ENCODE measurements at regions not wholly inside any gene's neighbourhood (a gene's known extent, or its start where the extent isn't known, plus 50 kb on each side); places are given as distances from the start of the nearest gene placed in this dataset.

- H3K36me3 ChIP-seq = no peaks in the 10 kb centered on the region
- no peak overlapping the region for H3K27ac ChIP-seq
- no peak for TF ChIP-seq CTCF (IDR thresholded peaks at IDR 0.05)
- TF ChIP-seq POLR2A (IDR thresholded peaks at IDR 0.05) = no peak
- H3K27me3 ChIP-seq = no peaks in the 10 kb centered on the region
- H3K4me1 ChIP-seq = no peaks in the 10 kb centered on the region
- no peaks in the 10 kb centered on the region for H3K9me3 ChIP-seq
- no peak for DNase-seq
- no peak overlapping the region for H3K4me3 ChIP-seq
Measured at GRCh38 chr2:180191432-180192124, 184.5 kb upstream of the CWC22 start.

DNA sequence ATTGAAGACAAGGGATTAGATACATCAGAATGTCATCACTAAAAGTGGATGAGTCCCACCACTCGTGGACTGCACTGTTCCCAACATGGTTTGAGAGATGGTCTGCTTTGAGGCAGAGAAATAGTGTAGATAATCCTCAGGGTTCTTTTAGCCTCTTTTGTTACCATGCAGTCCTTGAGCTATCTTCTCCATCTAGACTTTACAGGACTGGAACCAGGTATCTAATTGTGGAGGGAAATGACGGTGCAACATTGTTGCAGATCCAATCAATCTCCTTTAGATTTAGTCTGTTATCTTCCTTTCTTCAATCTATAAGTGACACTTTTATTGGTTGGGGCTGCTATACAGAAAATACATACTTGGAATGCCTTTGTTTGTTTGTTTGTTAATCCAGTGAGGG, 183.8 kb upstream of the CWC22 start:
- Histone ChIP-seq H3K9me3 (no peaks in the 10 kb centered on the region), H3K27me3 (no peaks in the 10 kb centered on the region), H3K27ac (no peak overlapping the region), H3K4me1 (no peaks in the 10 kb centered on the region), H3K4me3 (no peak overlapping the region), H3K36me3 (no peaks in the 10 kb centered on the region)
- no peak for DNase-seq
- TF ChIP-seq POLR2A (IDR thresholded peaks at IDR 0.05) = no peak
- no peak for TF ChIP-seq CTCF (IDR thresholded peaks at IDR 0.05)

- no peak overlapping the region for H3K4me3 ChIP-seq
- H3K27ac ChIP-seq = no peak overlapping the region
- no peaks in the 10 kb centered on the region for H3K9me3 ChIP-seq
- no peaks in the 10 kb centered on the region for H3K27me3 ChIP-seq
- no peak for DNase-seq
- H3K36me3 ChIP-seq = no peaks in the 10 kb centered on the region
- no peaks in the 10 kb centered on the region for H3K4me1 ChIP-seq
- no peak for TF ChIP-seq CTCF (IDR thresholded peaks at IDR 0.05)
Measured at GRCh38 chr2:180187611-180188010, 180.5 kb upstream of the CWC22 start.

- Histone ChIP-seq H3K36me3 (no peaks in the 10 kb centered on the region), H3K4me1 (no peaks in the 10 kb centered on the region), H3K9me3 (no peaks in the 10 kb centered on the region), H3K4me3 (no peak overlapping the region), H3K27me3 (no peaks in the 10 kb centered on the region), H3K27ac (no peak overlapping the region)
- TF ChIP-seq CTCF (IDR thresholded peaks at IDR 0.05) (no peak), POLR2A (IDR thresholded peaks at IDR 0.05) (no peak)
- DNase-seq = no peak
Measured at GRCh38 chr2:180184506-180184905, 177.4 kb upstream of the CWC22 start.

- DNase-seq = no peak
- Histone ChIP-seq H3K4me3 (no peak overlapping the region), H3K4me1 (no peaks in the 10 kb centered on the region), H3K9me3 (no peaks in the 10 kb centered on the region), H3K36me3 (no peaks in the 10 kb centered on the region), H3K27me3 (no peaks in the 10 kb centered on the region), H3K27ac (no peak overlapping the region)
- TF ChIP-seq POLR2A (IDR thresholded peaks at IDR 0.05) (no peak), CTCF (IDR thresholded peaks at IDR 0.05) (no peak)
Measured at GRCh38 chr2:180180511-180180910, 173.4 kb upstream of the CWC22 start.

GRCh38 chr2:180177534-180177933, 170.4 kb upstream of the CWC22 start:
- no peaks in the 10 kb centered on the region for H3K27me3 ChIP-seq
- no peaks in the 10 kb centered on the region for H3K4me1 ChIP-seq
- H3K4me3 ChIP-seq = no peak overlapping the region
- no peaks in the 10 kb centered on the region for H3K36me3 ChIP-seq
- TF ChIP-seq POLR2A (IDR thresholded peaks at IDR 0.05) (no peak), CTCF (IDR thresholded peaks at IDR 0.05) (no peak)
- no peak overlapping the region for H3K27ac ChIP-seq
- no peaks in the 10 kb centered on the region for H3K9me3 ChIP-seq
- no peak for DNase-seq

Data from Peyer's patch (tissue), 4 donors.